IMR-90 (cell line): ENCODE measurements at regions not wholly inside any gene's neighbourhood (a gene's known extent, or its start where the extent isn't known, plus 50 kb on each side); places are given as distances from the start of the nearest gene placed in this dataset.

Experiments used
- CEBPB ChIP-seq: IDR thresholded peaks from 2 replicates; pipeline ENCODE4 v1.6.1; 2012; ENCODE audit warnings: low read depth, low read length, improper control_type of control experiment
- MAFK ChIP-seq: IDR thresholded peaks from 2 replicates; pipeline ENCODE4 v1.6.1; 2012; ENCODE audit warnings: low read depth, low read length, improper control_type of control experiment
- MAZ ChIP-seq: IDR thresholded peaks from 2 replicates; pipeline ENCODE4 v1.6.1; 2012; ENCODE audit warnings: low read depth, mild to moderate bottlenecking, low read length, improper control_type of control experiment, moderate library complexity, borderline replicate concordance
- MXI1 ChIP-seq: IDR thresholded peaks from 2 replicates; pipeline ENCODE4 v1.6.1; 2012; ENCODE audit warnings: low read depth, mild to moderate bottlenecking, low read length, moderate library complexity, borderline replicate concordance
- NFE2L2 ChIP-seq: fragments of 150-350 bp; IDR thresholded peaks from 2 replicates; pipeline ENCODE4 v1.6.1; 2016; ENCODE audit warnings: low read depth, mild to moderate bottlenecking, low read length
- POLR2A ChIP-seq: IDR thresholded peaks from 2 replicates; pipeline ENCODE4 v1.6.1; 2012; ENCODE audit warnings: mild to moderate bottlenecking, low read depth, low read length
- RAD21 ChIP-seq: IDR thresholded peaks from 2 replicates; pipeline ENCODE4 v1.6.1; 2012; ENCODE audit warnings: low read length, improper control_type of control experiment
- RFX5 ChIP-seq: IDR thresholded peaks from 2 replicates; pipeline ENCODE4 v1.8.0; 2012; ENCODE audit warnings: low read depth, mild to moderate bottlenecking, low read length, moderate library complexity
- TF ChIP-seq, protein P1 (sequence below): conservative IDR thresholded peaks from 2 replicates; pipeline ENCODE4 v1.5.1; 2012; ENCODE audit warnings: mild to moderate bottlenecking, low read depth, low read length, improper control_type of control experiment
- TF ChIP-seq, protein P2 (sequence below): fragments of 150-350 bp; IDR thresholded peaks from 2 replicates; pipeline ENCODE4 v1.6.1; 2016; ENCODE audit warnings: low read depth, mild to moderate bottlenecking, low read length, moderate library complexity, borderline replicate concordance
- TF ChIP-seq, protein P3 (sequence below): fragments of 150-350 bp; IDR thresholded peaks from 2 replicates; pipeline ENCODE4 v1.6.1; 2017; ENCODE audit warnings: mild to moderate bottlenecking, antibody characterized with exemption, low read length, low read depth

DNA sequence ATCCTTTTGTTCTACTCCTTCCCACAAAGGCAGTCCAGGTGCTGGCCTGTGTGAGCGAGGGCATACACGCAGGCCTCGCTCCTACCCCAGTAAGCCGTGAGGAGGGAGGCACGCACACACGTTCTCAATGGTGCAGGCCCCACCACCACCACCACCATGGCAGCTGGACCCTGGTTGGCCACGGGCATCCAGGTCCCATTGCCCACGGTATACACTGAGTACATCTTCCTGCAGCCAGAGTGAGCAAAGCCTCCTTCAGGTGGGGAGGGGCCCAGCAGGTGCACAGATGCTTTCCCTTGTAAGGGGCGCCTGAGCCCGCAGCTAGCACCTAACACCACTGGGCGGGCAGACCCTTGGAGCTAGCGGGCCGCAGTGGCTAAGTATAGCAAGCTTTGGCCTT, 373.3 kb upstream of the MKI67 start:
- no peak for TF ChIP-seq MAFK
- no peak for TF ChIP-seq MAZ
- TF ChIP-seq, protein P1, sequence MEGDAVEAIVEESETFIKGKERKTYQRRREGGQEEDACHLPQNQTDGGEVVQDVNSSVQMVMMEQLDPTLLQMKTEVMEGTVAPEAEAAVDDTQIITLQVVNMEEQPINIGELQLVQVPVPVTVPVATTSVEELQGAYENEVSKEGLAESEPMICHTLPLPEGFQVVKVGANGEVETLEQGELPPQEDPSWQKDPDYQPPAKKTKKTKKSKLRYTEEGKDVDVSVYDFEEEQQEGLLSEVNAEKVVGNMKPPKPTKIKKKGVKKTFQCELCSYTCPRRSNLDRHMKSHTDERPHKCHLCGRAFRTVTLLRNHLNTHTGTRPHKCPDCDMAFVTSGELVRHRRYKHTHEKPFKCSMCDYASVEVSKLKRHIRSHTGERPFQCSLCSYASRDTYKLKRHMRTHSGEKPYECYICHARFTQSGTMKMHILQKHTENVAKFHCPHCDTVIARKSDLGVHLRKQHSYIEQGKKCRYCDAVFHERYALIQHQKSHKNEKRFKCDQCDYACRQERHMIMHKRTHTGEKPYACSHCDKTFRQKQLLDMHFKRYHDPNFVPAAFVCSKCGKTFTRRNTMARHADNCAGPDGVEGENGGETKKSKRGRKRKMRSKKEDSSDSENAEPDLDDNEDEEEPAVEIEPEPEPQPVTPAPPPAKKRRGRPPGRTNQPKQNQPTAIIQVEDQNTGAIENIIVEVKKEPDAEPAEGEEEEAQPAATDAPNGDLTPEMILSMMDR, result no peak
- TF ChIP-seq POLR2A, result no peak
- no peak for TF ChIP-seq MXI1
- TF ChIP-seq RAD21, result no peak
- TF ChIP-seq, protein P2, sequence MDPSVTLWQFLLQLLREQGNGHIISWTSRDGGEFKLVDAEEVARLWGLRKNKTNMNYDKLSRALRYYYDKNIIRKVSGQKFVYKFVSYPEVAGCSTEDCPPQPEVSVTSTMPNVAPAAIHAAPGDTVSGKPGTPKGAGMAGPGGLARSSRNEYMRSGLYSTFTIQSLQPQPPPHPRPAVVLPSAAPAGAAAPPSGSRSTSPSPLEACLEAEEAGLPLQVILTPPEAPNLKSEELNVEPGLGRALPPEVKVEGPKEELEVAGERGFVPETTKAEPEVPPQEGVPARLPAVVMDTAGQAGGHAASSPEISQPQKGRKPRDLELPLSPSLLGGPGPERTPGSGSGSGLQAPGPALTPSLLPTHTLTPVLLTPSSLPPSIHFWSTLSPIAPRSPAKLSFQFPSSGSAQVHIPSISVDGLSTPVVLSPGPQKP, result no peak
- TF ChIP-seq NFE2L2, result no peak
- no peak for TF ChIP-seq CEBPB
- TF ChIP-seq RFX5, result no peak
- TF ChIP-seq, protein P3, sequence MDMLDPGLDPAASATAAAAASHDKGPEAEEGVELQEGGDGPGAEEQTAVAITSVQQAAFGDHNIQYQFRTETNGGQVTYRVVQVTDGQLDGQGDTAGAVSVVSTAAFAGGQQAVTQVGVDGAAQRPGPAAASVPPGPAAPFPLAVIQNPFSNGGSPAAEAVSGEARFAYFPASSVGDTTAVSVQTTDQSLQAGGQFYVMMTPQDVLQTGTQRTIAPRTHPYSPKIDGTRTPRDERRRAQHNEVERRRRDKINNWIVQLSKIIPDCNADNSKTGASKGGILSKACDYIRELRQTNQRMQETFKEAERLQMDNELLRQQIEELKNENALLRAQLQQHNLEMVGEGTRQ, result no peak
